OCI-LY7 (cell line): ENCODE measurements at regions not wholly inside any gene's neighbourhood (a gene's known extent, or its start where the extent isn't known, plus 50 kb on each side); places are given as distances from the start of the nearest gene placed in this dataset.
"Not testable (repeated sequence)": the region's sequence is repeated elsewhere in the genome, so short reads cannot be mapped to it uniquely, and the experiment has no call there.

Source experiments
- BruUV-seq: library from RNA; stranded (reverse); fragments of 400-500 nt; replicated peaks from 2 replicates; lab custom pipeline; 2021; lab: Mats Ljungman, UMichigan
- CTCF ChIA-PET: fragments of 300-600 bp; sonication (Branson Sonifier 250); formaldehyde crosslinking; loops from one replicate; lab custom pipeline; 2022; ENCODE audit warnings: antibody characterized with exemption; ENCODE audit not compliant: unreplicated experiment; lab: Charles Lee
- POLR2A ChIA-PET: fragments of 300-600 bp; sonication (Branson Sonifier 250); formaldehyde crosslinking; loops from one replicate; lab custom pipeline; 2022; ENCODE audit warnings: antibody characterized with exemption; lab: Charles Lee
- DNase-seq: peaks from one replicate; pipeline ENCODE4 v3.0.0-alpha.2; 2015; ENCODE audit warnings: low spot score
- H2AFZ ChIP-seq: fragments of 200-600 bp; sonication (generic), shearing (Covaris generic); 2 replicates; pipeline ENCODE4 v1.6.1; 2014; ENCODE audit warnings: mild to moderate bottlenecking, antibody characterized with exemption, low read length, moderate library complexity
- H3K27ac ChIP-seq: fragments of 200-600 bp; sonication (generic); 2 replicates; pipeline ENCODE4 v1.5.1; 2014; ENCODE audit warnings: mixed run types, low read depth, mild to moderate bottlenecking, moderate library complexity, low read length, inconsistent platforms; ENCODE audit not compliant: poor library complexity, severe bottlenecking
- H3K36me3 ChIP-seq: fragments of 200-600 bp; sonication (generic); 2 replicates; pipeline ENCODE4 v1.6.1; 2014; ENCODE audit warnings: mild to moderate bottlenecking, antibody characterized with exemption, low read length, moderate library complexity, mixed read lengths; ENCODE audit not compliant: insufficient read depth
- H3K4me1 ChIP-seq: fragments of 200-600 bp; sonication (generic); 2 replicates; pipeline ENCODE4 v1.5.1; 2014; ENCODE audit warnings: mild to moderate bottlenecking, low read length; ENCODE audit not compliant: insufficient read depth, poor library complexity, severe bottlenecking
- H3K4me2 ChIP-seq: fragments of 200-600 bp; sonication (generic); 2 replicates; pipeline ENCODE4 v1.6.1; 2014; ENCODE audit warnings: mild to moderate bottlenecking, low read length
- H3K4me3 ChIP-seq: fragments of 200-600 bp; sonication (generic); 2 replicates; pipeline ENCODE4 v1.5.1; 2014; ENCODE audit warnings: mild to moderate bottlenecking, low read depth, low read length; ENCODE audit not compliant: poor library complexity, severe bottlenecking
- H3K79me2 ChIP-seq: fragments of 200-600 bp; sonication (generic); 2 replicates; pipeline ENCODE4 v1.6.1; 2016; ENCODE audit warnings: low read depth, mild to moderate bottlenecking, low read length, moderate library complexity, mixed read lengths; ENCODE audit not compliant: insufficient read depth
- H3K9me2 ChIP-seq: fragments of 200-600 bp; sonication (generic); 2 replicates; pipeline ENCODE4 v1.6.1; 2016; ENCODE audit warnings: mild to moderate bottlenecking, low read length, mixed read lengths; ENCODE audit not compliant: insufficient read depth
- H3K9me3 ChIP-seq: fragments of 200-600 bp; sonication (generic); 2 replicates; pipeline ENCODE4 v1.6.1; 2014; ENCODE audit warnings: mild to moderate bottlenecking, mixed run types, low read length, mixed read lengths
- H4K20me1 ChIP-seq: fragments of 200-600 bp; sonication (generic); 2 replicates; pipeline ENCODE4 v1.6.1; 2014; ENCODE audit warnings: mild to moderate bottlenecking, antibody characterized with exemption, low read length, moderate library complexity, mixed read lengths; ENCODE audit not compliant: insufficient read depth
- CTCF ChIP-seq: fragments of 200-600 bp; sonication (generic); conservative IDR thresholded peaks from 2 replicates; pipeline ENCODE4 v1.5.1; 2014; ENCODE audit warnings: mild to moderate bottlenecking, antibody characterized with exemption, low read length, moderate library complexity, mixed read lengths
- EZH2phosphoT487 ChIP-seq: fragments of 200-600 bp; sonication (generic); IDR thresholded peaks from 2 replicates; pipeline ENCODE4 v1.6.1; 2018; ENCODE audit warnings: low read depth, borderline replicate concordance, mild to moderate bottlenecking, mixed run types, antibody characterized with exemption, low read length, moderate library complexity, mixed read lengths
- intact Hi-C: fragments of 100-400 bp; cut with micrococcal nuclease; formaldehyde crosslinking; loops from one replicate; pipeline ENCODE4 v1.10.0; 2022; ENCODE audit not compliant: unreplicated experiment

GRCh38 chr2:78757640-78758039, 267.9 kb upstream of the REG3G start:
- no TSS peak for BruUV-seq
- H3K79me2 ChIP-seq, result no peaks in the 10 kb centered on the region
- no peaks in the 10 kb centered on the region for H3K9me3 ChIP-seq
- H3K36me3 ChIP-seq, result no peaks in the 10 kb centered on the region
- ChIA-PET POLR2A (no interaction called here), CTCF (no interaction called here)
- H2AFZ ChIP-seq, result no peak overlapping the region
- no peaks in the 10 kb centered on the region for H3K4me1 ChIP-seq
- H3K9me2 ChIP-seq, result no peaks in the 10 kb centered on the region
- H4K20me1 ChIP-seq, result no peaks in the 10 kb centered on the region
- no peak overlapping the region for H3K4me2 ChIP-seq
- H3K4me3 ChIP-seq, result no peak overlapping the region
- DNase-seq, result no peak
- intact Hi-C loops, result no loop called here
- TF ChIP-seq EZH2phosphoT487 (no peak), CTCF (no peak)
- H3K27ac ChIP-seq, result no peak overlapping the region

- intact Hi-C loops, H3K79me2 ChIP-seq, H3K27ac ChIP-seq, BruUV-seq, H3K4me3 ChIP-seq, H3K4me2 ChIP-seq, H3K9me3 ChIP-seq, POLR2A ChIA-PET, H3K9me2 ChIP-seq, H2AFZ ChIP-seq, DNase-seq, H3K36me3 ChIP-seq, CTCF ChIA-PET, H3K4me1 ChIP-seq, H4K20me1 ChIP-seq: not testable (repeated sequence)
Measured at GRCh38 chr2:78758765-78759164, 266.7 kb upstream of the REG3G start.

GRCh38 chr2:78766459-78766858, 259.0 kb upstream of the REG3G start:
- H3K9me3 ChIP-seq, result no peaks in the 10 kb centered on the region
- no peak overlapping the region for H2AFZ ChIP-seq
- H3K9me2 ChIP-seq, result no peaks in the 10 kb centered on the region
- H3K79me2 ChIP-seq, result no peaks in the 10 kb centered on the region
- H3K36me3 ChIP-seq, result no peaks in the 10 kb centered on the region
- no peaks in the 10 kb centered on the region for H4K20me1 ChIP-seq
- no peak for TF ChIP-seq CTCF
- no peak for TF ChIP-seq EZH2phosphoT487
- POLR2A ChIA-PET, result interaction anchor here (0.5 to 1.4 kb wide), 4 partner anchors 12 to 1566 kb away, joined by 3 to 4 read pairs (median 3); no protein-coding TSS in a partner anchor
- no peak for DNase-seq
- intact Hi-C loops, result no loop called here
- CTCF ChIA-PET, result no interaction called here
- no peak overlapping the region for H3K4me2 ChIP-seq
- no peaks in the 10 kb centered on the region for H3K4me1 ChIP-seq
- H3K27ac ChIP-seq, result no peak overlapping the region
- no TSS peak for BruUV-seq
- H3K4me3 ChIP-seq, result no peak overlapping the region
